ENCODE measurements at regions not wholly inside any gene's neighbourhood (a gene's known extent, or its start where the extent isn't known, plus 50 kb on each side); places are given as distances from the start of the nearest gene placed in this dataset.

DNA sequence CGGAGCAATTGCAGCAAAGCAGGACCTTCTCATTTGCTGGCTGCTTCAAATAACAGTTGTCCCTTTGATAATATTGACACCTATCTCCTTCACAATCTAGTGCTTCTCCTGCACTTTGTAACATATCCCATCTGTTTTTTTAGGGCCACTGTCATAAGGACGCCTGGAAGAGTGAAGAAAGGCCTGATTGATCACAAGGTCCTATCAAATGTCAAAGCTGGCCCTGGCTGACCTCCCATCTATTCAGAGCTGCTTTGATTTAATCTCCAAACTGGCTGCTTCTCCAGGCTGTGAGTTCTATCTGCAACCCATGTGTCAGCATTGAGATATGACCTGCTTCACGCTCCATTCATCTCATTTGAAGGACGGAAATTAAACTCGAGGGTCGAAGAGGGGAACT, 601.2 kb upstream of the KCNMB2 start:
- CTCF ChIA-PET: interaction anchor here (0.6 kb wide), 1 partner anchor 22 kb away, joined by 3 read pairs; no protein-coding TSS in a partner anchor
- H3K4me3 Mint-ChIP-seq (ENCODE audit: low read depth, unreplicated experiment): no peak overlapping the region
- BruUV-seq (replicated peaks): no TSS peak
- TF ChIP-seq, protein P1, sequence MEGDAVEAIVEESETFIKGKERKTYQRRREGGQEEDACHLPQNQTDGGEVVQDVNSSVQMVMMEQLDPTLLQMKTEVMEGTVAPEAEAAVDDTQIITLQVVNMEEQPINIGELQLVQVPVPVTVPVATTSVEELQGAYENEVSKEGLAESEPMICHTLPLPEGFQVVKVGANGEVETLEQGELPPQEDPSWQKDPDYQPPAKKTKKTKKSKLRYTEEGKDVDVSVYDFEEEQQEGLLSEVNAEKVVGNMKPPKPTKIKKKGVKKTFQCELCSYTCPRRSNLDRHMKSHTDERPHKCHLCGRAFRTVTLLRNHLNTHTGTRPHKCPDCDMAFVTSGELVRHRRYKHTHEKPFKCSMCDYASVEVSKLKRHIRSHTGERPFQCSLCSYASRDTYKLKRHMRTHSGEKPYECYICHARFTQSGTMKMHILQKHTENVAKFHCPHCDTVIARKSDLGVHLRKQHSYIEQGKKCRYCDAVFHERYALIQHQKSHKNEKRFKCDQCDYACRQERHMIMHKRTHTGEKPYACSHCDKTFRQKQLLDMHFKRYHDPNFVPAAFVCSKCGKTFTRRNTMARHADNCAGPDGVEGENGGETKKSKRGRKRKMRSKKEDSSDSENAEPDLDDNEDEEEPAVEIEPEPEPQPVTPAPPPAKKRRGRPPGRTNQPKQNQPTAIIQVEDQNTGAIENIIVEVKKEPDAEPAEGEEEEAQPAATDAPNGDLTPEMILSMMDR (IDR thresholded peaks at IDR 0.05; ENCODE audit: unreplicated experiment): no peak
- no peak for DNase-seq
- no peaks in the 10 kb centered on the region for H3K27me3 Mint-ChIP-seq (ENCODE audit: unreplicated experiment)
- intact Hi-C loops (cut with micrococcal nuclease; ENCODE audit: unreplicated experiment): no loop called here
- no peaks in the 10 kb centered on the region for H3K36me3 Mint-ChIP-seq (ENCODE audit: insufficient read depth, unreplicated experiment)
- no peak overlapping the region for H3K27ac Mint-ChIP-seq (ENCODE audit: unreplicated experiment)
- H3K9me3 Mint-ChIP-seq (ENCODE audit: low read depth, unreplicated experiment): peaks cover 2% of the 10 kb centered on the region
- H3K4me1 Mint-ChIP-seq (ENCODE audit: low read depth, unreplicated experiment): peaks cover 39% of the 10 kb centered on the region

DNA sequence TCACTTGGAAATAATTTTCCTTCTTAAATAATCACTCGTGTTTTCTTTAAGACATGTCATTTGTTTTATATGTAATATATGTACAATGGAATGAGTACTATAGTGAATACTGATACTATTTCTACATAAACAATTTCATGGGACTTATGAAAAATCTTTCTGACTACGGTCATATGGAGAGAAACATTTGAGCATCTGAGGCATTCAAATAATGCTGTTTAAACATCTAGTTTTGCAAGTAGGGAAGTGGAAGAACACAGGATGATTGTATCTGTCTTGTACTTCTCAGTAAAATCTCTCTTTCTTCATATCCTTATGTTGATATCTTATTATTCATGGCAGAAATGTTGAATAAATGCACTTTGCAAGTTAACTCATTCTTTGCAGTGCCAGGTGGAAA, 599.5 kb upstream of the KCNMB2 start:
- Mint-ChIP-seq H3K4me1 (ENCODE audit: low read depth, unreplicated experiment) (peaks cover 33% of the 10 kb centered on the region), H3K27me3 (ENCODE audit: unreplicated experiment) (no peaks in the 10 kb centered on the region), H3K36me3 (ENCODE audit: insufficient read depth, unreplicated experiment) (no peaks in the 10 kb centered on the region), H3K9me3 (ENCODE audit: low read depth, unreplicated experiment) (no peaks in the 10 kb centered on the region), H3K4me3 (ENCODE audit: low read depth, unreplicated experiment) (no peak overlapping the region), H3K27ac (ENCODE audit: unreplicated experiment) (no peak overlapping the region)
- CTCF ChIA-PET: no interaction called here
- no peak for DNase-seq
- BruUV-seq (replicated peaks): no TSS peak
- intact Hi-C loops (cut with micrococcal nuclease; ENCODE audit: unreplicated experiment): no loop called here
- TF ChIP-seq, protein P1 (IDR thresholded peaks at IDR 0.05; ENCODE audit: unreplicated experiment): no peak

DNA sequence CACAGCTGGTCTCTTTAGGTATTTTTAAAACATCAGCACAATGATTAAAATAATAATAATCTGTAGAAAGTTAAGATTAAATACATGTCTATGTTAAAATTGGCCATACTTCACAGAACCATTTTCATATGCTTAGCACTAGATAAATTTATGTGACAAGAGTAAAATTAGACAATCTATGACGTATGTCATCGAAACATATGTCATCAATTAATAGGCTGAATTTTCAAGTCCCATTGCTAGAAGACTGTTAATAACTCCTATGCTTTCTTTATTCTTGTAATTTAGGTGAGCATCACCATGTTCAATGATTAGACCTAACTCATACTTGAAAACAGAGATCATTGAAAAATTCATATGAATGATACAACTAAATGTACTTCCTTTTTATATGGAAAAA, 593.3 kb upstream of the KCNMB2 start:
- intact Hi-C loops (cut with micrococcal nuclease; ENCODE audit: unreplicated experiment): no loop called here
- Mint-ChIP-seq H3K36me3 (ENCODE audit: insufficient read depth, unreplicated experiment) (no peaks in the 10 kb centered on the region), H3K9me3 (ENCODE audit: low read depth, unreplicated experiment) (no peaks in the 10 kb centered on the region), H3K4me3 (ENCODE audit: low read depth, unreplicated experiment) (no peak overlapping the region), H3K4me1 (ENCODE audit: low read depth, unreplicated experiment) (no peaks in the 10 kb centered on the region), H3K27ac (ENCODE audit: unreplicated experiment) (no peak overlapping the region), H3K27me3 (ENCODE audit: unreplicated experiment) (no peaks in the 10 kb centered on the region)
- BruUV-seq (replicated peaks): no TSS peak
- DNase-seq: no peak
- TF ChIP-seq, protein P1 (IDR thresholded peaks at IDR 0.05; ENCODE audit: unreplicated experiment): no peak
- CTCF ChIA-PET: no interaction called here

DNA sequence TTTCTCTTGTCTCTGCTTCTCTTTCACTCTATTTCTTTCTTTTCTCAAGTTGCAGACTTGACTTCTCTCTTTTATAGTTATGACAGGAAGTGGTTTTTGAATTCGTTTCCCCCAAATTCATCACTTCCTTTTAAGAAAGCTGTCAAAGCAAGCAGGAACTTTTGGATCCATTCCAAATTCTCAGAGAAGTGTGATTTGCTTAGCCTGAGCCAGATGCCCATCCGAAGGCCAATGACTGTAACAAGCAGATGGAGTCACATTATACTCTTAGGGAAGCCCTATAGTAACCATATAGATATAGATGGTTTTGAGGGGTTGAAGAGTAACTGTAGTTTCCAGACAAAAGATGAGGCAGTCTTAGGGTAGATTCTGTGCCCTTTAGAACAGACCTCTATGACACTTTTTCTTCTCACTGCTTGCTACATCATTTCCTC, 592.0 kb upstream of the KCNMB2 start:
- BruUV-seq (replicated peaks): no TSS peak
- CTCF ChIA-PET: interaction anchor here (0.7 kb wide), 1 partner anchor 329 kb away, joined by 4 read pairs; no protein-coding TSS in a partner anchor
- intact Hi-C loops (cut with micrococcal nuclease; ENCODE audit: unreplicated experiment): no loop called here
- no peaks in the 10 kb centered on the region for H3K4me1 Mint-ChIP-seq (ENCODE audit: low read depth, unreplicated experiment)
- H3K27ac Mint-ChIP-seq (ENCODE audit: unreplicated experiment): no peak overlapping the region
- H3K36me3 Mint-ChIP-seq (ENCODE audit: insufficient read depth, unreplicated experiment): no peaks in the 10 kb centered on the region
- no peaks in the 10 kb centered on the region for H3K9me3 Mint-ChIP-seq (ENCODE audit: low read depth, unreplicated experiment)
- TF ChIP-seq, protein P1 (IDR thresholded peaks at IDR 0.05; ENCODE audit: unreplicated experiment): no peak
- H3K27me3 Mint-ChIP-seq (ENCODE audit: unreplicated experiment): no peaks in the 10 kb centered on the region
- H3K4me3 Mint-ChIP-seq (ENCODE audit: low read depth, unreplicated experiment): no peak overlapping the region
- DNase-seq: no peak

Data from Calu3 (cell line).